Activated CD8-positive, alpha-beta T cell treated with anti-CD3 and anti-CD28 coated beads, Interleukin-2, amount 10 ng/mL, durations not matched to agents 7 days and 5 days (primary cell): ENCODE measurements at regions not wholly inside any gene's neighbourhood (a gene's known extent, or its start where the extent isn't known, plus 50 kb on each side); places are given as distances from the start of the nearest gene placed in this dataset.
"Not testable (repeated sequence)": the region's sequence is repeated elsewhere in the genome, so short reads cannot be mapped to it uniquely, and the experiment has no call there.

Experiments
- ATAC-seq: fragments of 150-1000 bp; cut with Tn5 transposase; one replicate; pipeline ENCODE4 v1.10.0; 2021; ENCODE audit warnings: moderate library complexity
- CTCF ChIA-PET: fragments of 350-600 bp; sonication (Branson Sonifier 250); formaldehyde crosslinking; loops from one replicate; lab custom pipeline; 2021; ENCODE audit warnings: antibody characterized with exemption; lab: Charles Lee
- POLR2A ChIA-PET: fragments of 350-600 bp; sonication (Branson Sonifier 250); formaldehyde crosslinking; loops from one replicate; lab custom pipeline; 2021; ENCODE audit warnings: antibody characterized with exemption; lab: Charles Lee
- DNase-seq: peaks from one replicate; pipeline ENCODE4 v3.0.0-alpha.2; 2020
- H3K27ac Mint-ChIP-seq: one replicate; pipeline ENCODE4 v1.8.0; 2021; ENCODE audit warnings: mild to moderate bottlenecking, mixed read lengths
- H3K27me3 Mint-ChIP-seq: one replicate; pipeline ENCODE4 v1.8.0; 2021; ENCODE audit warnings: low read depth, mixed read lengths
- H3K36me3 Mint-ChIP-seq: one replicate; pipeline ENCODE4 v1.8.0; 2021; ENCODE audit warnings: low read depth, mixed read lengths
- H3K4me1 Mint-ChIP-seq: one replicate; pipeline ENCODE4 v1.8.0; 2021; ENCODE audit warnings: low read depth, mixed read lengths
- H3K4me3 Mint-ChIP-seq: one replicate; pipeline ENCODE4 v1.8.0; 2021; ENCODE audit warnings: mild to moderate bottlenecking, mixed read lengths
- H3K9me3 Mint-ChIP-seq: one replicate; pipeline ENCODE4 v1.8.0; 2022; ENCODE audit warnings: mixed read lengths; ENCODE audit not compliant: insufficient read depth

DNA sequence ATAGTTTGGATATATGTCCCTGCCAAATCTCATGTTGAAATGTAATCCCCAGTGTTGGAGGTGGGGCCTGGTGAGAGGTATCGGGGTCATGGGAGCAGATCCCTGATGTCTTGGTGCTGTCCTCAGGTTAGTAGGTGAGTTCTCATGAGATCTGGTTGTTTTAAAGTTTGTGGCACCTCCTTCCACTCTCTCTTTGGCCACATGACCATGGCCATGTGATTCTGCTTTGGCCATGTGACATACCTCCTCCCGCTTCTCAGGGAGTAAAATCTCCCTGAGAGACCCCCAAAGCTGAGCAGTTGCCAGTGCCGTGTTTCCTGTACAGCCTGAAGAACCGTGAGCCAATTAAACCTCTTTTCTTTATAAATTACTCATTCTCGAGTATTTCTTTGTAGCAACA lies 178.0 kb downstream of the GOLGA6L6 start:
- H3K27ac Mint-ChIP-seq, H3K4me1 Mint-ChIP-seq, H3K9me3 Mint-ChIP-seq, DNase-seq, ATAC-seq, H3K27me3 Mint-ChIP-seq, H3K4me3 Mint-ChIP-seq, POLR2A ChIA-PET, H3K36me3 Mint-ChIP-seq: not testable (repeated sequence)
- CTCF ChIA-PET = interaction anchor here (1.5 kb wide), 1 partner anchor 1860 kb away, joined by 6 read pairs; no protein-coding TSS in a partner anchor

GRCh38 chr15:20361091-20361490 lies 180.5 kb downstream of the GOLGA6L6 start:
- H3K36me3 Mint-ChIP-seq = no peaks in the 10 kb centered on the region
- no peak for DNase-seq
- peaks cover 2% of the 10 kb centered on the region for H3K4me1 Mint-ChIP-seq
- ChIA-PET CTCF (interaction anchor here (1.1 to 2.3 kb wide), 3 partner anchors 1860 to 1863 kb away, joined by 3 to 11 read pairs (median 4); no protein-coding TSS in a partner anchor), POLR2A (no interaction called here)
- H3K9me3 Mint-ChIP-seq = no peaks in the 10 kb centered on the region
- H3K27ac Mint-ChIP-seq = no peak overlapping the region
- ATAC-seq = no peak
- H3K27me3 Mint-ChIP-seq = no peaks in the 10 kb centered on the region
- no peak overlapping the region for H3K4me3 Mint-ChIP-seq

- Mint-ChIP-seq H3K36me3 (no peaks in the 10 kb centered on the region), H3K27me3 (no peaks in the 10 kb centered on the region), H3K9me3 (no peaks in the 10 kb centered on the region), H3K4me3 (no peak overlapping the region), H3K4me1 (peaks cover 2% of the 10 kb centered on the region), H3K27ac (no peak overlapping the region)
- ChIA-PET POLR2A (no interaction called here), CTCF (no interaction called here)
- DNase-seq (no peak), ATAC-seq (no peak)
These were observed 182.7 kb downstream of the GOLGA6L6 start for GRCh38 chr15:20358779-20359414.

DNA sequence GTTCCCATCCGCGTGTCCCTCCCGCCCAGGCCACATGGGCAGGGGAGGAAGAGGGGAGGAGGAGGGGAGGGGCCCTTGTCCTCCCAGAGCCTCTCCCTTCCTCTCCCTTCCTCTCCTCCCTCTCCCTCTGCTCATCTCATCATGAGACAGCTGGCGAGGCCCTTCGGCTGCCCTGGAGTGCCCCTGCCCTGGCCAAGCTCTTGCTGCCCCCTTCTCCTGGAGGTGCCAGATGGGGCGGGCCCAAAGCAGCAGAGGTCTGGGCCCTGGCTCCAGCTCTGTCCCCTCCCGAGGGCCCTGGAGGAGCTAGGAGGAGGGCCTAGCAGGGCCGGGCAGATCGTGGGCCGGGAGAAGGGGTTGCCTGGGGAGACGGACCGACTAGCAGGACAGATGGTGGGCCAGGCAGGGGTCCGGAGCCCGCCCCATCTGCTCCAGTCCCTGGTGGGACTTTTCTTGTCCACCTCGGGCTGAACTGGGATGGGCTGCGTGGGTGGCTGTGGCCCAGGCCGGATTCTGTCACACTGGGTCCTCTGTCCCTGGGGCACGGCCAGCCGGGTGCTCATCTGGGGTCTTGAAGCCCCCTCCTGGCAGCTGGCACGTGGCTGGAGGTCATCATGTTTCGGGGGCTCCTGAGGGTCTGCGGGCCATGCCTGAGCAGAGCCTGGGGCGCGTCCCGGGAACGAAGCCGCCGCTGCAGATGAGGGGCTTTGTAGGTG lies 183.4 kb downstream of the GOLGA6L6 start:
- ATAC-seq (no peak), DNase-seq (no peak)
- H3K36me3 Mint-ChIP-seq = no peaks in the 10 kb centered on the region
- ChIA-PET CTCF (interaction anchor here (0.9 to 2.9 kb wide), 2 partner anchors 1865 to 1902 kb away, joined by 3 to 57 read pairs; no protein-coding TSS in a partner anchor), POLR2A (no interaction called here)
- H3K27ac Mint-ChIP-seq = no peak overlapping the region
- no peaks in the 10 kb centered on the region for H3K9me3 Mint-ChIP-seq
- H3K4me3 Mint-ChIP-seq = no peak overlapping the region
- H3K4me1 Mint-ChIP-seq = peaks cover 2% of the 10 kb centered on the region
- no peaks in the 10 kb centered on the region for H3K27me3 Mint-ChIP-seq

- ATAC-seq (no peak), DNase-seq (no peak)
- ChIA-PET POLR2A (no interaction called here), CTCF (interaction anchor here (0.9 to 2.9 kb wide), 2 partner anchors 1866 to 1903 kb away, joined by 3 to 57 read pairs; no protein-coding TSS in a partner anchor)
- Mint-ChIP-seq H3K4me1 (peaks cover 2% of the 10 kb centered on the region), H3K27ac (no peak overlapping the region), H3K27me3 (no peaks in the 10 kb centered on the region), H3K36me3 (no peaks in the 10 kb centered on the region), H3K9me3 (no peaks in the 10 kb centered on the region), H3K4me3 (no peak overlapping the region)
These were observed 184.0 kb downstream of the GOLGA6L6 start for GRCh38 chr15:20357481-20358065.

DNA sequence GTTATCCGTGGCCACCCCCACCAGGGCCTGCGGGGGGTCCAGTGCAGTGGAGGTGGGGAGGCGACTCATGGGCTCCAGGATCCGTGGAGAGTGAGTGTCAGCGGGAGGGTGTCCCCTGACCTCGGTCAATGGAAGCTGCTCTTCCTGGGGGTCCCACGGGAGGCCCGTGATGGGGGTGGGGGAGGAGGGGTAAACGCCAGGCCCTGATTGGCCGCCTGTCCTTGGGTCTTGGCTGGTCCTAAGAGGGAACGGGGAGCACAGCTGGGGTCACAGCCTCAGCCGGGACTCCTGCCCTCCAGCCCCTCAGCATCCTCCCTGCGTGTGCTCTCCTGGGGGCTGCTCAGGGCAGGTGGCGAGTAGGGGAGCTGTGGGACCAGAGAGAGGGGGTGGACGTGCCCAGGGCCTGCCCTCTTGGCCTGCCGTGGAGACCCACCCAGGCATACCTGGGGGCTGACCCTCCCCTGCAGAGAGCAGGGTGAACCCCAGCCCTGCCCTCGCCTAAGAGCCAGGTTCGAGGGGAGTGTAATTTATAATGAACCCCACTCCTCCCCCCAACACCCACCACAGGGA lies 184.6 kb downstream of the GOLGA6L6 start:
- no peaks in the 10 kb centered on the region for H3K36me3 Mint-ChIP-seq
- POLR2A ChIA-PET = no interaction called here
- no peaks in the 10 kb centered on the region for H3K27me3 Mint-ChIP-seq
- H3K27ac Mint-ChIP-seq = no peak overlapping the region
- no peak overlapping the region for H3K4me3 Mint-ChIP-seq
- DNase-seq (no peak), ATAC-seq (peak; percentile 20)
- peaks cover 2% of the 10 kb centered on the region for H3K4me1 Mint-ChIP-seq
- no peaks in the 10 kb centered on the region for H3K9me3 Mint-ChIP-seq
- CTCF ChIA-PET = interaction anchor here (0.9 to 2.9 kb wide), 2 partner anchors 1866 to 1903 kb away, joined by 3 to 57 read pairs; no protein-coding TSS in a partner anchor

DNA sequence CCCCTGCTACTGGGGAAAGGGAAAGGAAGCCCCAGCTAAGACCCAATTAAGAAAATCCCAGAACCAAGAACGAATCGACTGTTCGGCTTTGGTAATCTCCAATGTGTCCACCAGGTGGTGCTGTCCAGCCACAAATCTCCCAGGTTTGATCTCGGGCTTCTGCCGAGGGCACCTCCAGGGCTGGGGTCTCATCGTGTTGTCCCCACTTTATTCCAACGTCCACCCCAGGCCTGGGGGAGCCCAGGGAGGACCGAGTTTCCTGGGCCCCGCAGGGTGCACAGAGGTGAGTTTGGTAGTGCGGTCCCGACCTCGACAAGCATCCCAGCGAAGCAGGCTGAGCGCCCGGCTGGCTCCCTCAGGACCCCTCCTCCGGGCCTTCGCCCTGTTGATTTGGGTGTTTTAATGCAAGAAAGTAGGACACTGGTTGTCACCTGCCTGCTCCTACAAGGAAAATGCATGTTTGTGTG lies 185.1 kb downstream of the GOLGA6L6 start:
- Mint-ChIP-seq H3K36me3 (no peaks in the 10 kb centered on the region), H3K27ac (no peak overlapping the region)
- CTCF ChIA-PET = interaction anchor here (1.6 to 2.9 kb wide), 2 partner anchors 1867 to 1872 kb away, joined by 5 to 57 read pairs; no protein-coding TSS in a partner anchor

DNA sequence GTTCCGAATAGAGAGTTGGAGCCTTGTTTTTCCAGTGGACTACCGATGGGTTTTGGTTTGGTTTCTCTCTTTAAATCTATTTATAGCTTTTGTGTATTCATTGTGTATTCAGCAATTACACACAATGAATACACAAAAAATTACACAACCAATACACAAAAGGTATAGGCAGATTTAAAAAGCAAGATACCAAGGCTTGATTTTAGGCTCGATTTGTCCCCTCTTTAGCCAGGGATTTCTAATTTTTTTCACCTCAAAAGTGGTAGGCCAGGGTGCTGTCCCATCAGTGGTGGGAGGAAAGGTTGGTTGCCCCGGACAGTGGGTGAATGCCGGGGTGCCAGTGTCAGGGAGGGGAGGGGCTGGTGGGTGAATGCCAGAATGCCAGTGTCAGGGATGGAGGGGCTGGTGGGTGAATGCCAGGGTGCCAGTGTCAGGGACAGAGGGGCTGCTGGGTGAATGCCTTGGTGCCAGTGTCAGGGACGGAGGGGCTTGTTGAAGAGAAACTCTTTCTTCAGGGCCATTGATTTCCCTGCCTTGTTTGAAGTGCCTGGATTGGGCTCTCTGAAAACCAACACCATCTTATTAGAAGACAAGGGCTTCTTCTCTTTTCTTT lies 186.2 kb downstream of the GOLGA6L6 start:
- CTCF ChIA-PET = interaction anchor here (1.5 to 2.9 kb wide), 6 partner anchors 16 to 1873 kb away, joined by 5 to 57 read pairs (median 8); no protein-coding TSS in a partner anchor
- H3K9me3 Mint-ChIP-seq = no peaks in the 10 kb centered on the region
- H3K36me3 Mint-ChIP-seq = no peaks in the 10 kb centered on the region
- peaks cover 2% of the 10 kb centered on the region for H3K4me1 Mint-ChIP-seq
- POLR2A ChIA-PET = interaction anchor here (0.6 kb wide), 1 partner anchor 1879 kb away, joined by 6 read pairs; no protein-coding TSS in a partner anchor
- H3K27me3 Mint-ChIP-seq = no peaks in the 10 kb centered on the region
- H3K4me3 Mint-ChIP-seq = no peak overlapping the region
- DNase-seq (no peak), ATAC-seq (no peak)
- H3K27ac Mint-ChIP-seq = no peak overlapping the region

More for the DNA sequence above, 185.1 kb downstream of the GOLGA6L6 start:
- POLR2A ChIA-PET = no interaction called here
- Mint-ChIP-seq H3K27me3 (no peaks in the 10 kb centered on the region), H3K9me3 (no peaks in the 10 kb centered on the region), H3K4me3 (no peak overlapping the region), H3K4me1 (peaks cover 2% of the 10 kb centered on the region)
- DNase-seq (peak; percentile 80), ATAC-seq (peak; percentile 69)

DNA sequence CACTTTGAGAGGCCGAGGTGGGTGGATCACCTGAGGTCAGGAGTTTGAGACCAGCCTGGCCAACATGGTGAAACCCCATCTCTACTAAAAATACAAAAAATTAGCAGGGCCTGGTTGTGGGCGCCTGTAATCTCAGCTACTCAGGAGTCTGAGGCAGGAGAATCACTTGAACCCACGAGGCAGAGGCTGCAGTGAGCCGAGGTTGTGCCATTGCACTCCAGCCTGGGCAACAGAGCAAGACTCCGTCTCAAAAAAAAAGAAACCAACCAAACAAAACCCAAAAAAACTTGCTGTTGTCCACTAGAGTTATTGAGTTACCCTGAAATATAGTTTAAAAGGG lies 186.7 kb downstream of the GOLGA6L6 start:
- H3K9me3 Mint-ChIP-seq, H3K4me1 Mint-ChIP-seq, H3K27me3 Mint-ChIP-seq, ATAC-seq, H3K36me3 Mint-ChIP-seq, H3K4me3 Mint-ChIP-seq, DNase-seq, POLR2A ChIA-PET, H3K27ac Mint-ChIP-seq: not testable (repeated sequence)
- CTCF ChIA-PET = interaction anchor here (1.5 to 1.9 kb wide), 5 partner anchors 17 to 1874 kb away, joined by 5 to 10 read pairs (median 6); no protein-coding TSS in a partner anchor

DNA sequence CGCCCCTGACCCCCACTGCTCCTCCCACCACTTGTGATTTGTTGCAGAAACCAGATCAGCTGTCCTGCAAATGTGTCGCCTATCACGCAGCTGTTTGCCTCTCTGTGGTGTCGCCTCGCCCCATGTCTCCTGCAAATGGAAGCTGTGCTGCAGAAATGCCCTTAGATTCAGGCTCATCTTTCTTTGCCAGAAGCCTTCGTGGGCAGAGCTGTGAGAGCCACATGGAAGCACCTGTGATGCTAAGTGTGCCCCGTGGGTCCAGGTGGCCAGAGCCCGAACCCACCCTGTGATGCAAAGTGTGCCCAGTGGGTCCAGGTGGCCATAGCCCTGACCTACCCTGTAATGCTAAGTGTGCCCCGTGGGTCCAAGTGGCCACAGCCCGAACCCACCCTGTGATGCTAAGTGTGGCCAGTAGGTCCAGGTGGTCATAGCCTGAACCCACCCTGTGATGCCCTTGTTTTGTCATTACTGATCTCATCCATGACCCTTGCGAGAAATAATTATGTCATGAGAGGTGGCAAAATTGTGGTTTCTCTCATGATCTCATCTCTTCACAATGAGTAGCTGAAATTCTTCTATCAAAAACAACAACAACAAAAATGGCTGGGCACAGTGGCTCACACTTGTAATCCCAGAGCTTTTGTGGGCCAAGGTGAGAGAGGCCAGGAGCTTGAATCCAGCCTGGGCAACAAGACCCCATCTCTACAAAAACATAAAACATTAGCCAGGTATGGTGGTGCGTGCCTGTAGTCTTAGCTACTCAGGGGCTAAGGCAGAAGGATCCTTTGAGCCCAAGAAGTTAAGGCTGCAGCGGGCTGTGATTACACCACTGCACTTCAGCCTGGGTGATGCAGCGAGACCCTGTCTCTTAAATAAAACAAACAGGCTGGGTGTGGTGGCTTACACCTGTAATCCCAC lies 187.4 kb downstream of the GOLGA6L6 start:
- H3K36me3 Mint-ChIP-seq = no peaks in the 10 kb centered on the region
- peaks cover 2% of the 10 kb centered on the region for H3K4me1 Mint-ChIP-seq
- POLR2A ChIA-PET = no interaction called here
- DNase-seq (peak; percentile 22), ATAC-seq (no peak)
- no peaks in the 10 kb centered on the region for H3K9me3 Mint-ChIP-seq
- H3K4me3 Mint-ChIP-seq = no peak overlapping the region
- no peak overlapping the region for H3K27ac Mint-ChIP-seq
- CTCF ChIA-PET = interaction anchor here (1.5 to 1.9 kb wide), 4 partner anchors 18 to 1870 kb away, joined by 5 to 10 read pairs (median 8); no protein-coding TSS in a partner anchor
- H3K27me3 Mint-ChIP-seq = no peaks in the 10 kb centered on the region
